ENCODE measurements at regions not wholly inside any gene's neighbourhood (a gene's known extent, or its start where the extent isn't known, plus 50 kb on each side); places are given as distances from the start of the nearest gene placed in this dataset.
"Not testable (repeated sequence)": the region's sequence is repeated elsewhere in the genome, so short reads cannot be mapped to it uniquely, and the experiment has no call there.

DNA sequence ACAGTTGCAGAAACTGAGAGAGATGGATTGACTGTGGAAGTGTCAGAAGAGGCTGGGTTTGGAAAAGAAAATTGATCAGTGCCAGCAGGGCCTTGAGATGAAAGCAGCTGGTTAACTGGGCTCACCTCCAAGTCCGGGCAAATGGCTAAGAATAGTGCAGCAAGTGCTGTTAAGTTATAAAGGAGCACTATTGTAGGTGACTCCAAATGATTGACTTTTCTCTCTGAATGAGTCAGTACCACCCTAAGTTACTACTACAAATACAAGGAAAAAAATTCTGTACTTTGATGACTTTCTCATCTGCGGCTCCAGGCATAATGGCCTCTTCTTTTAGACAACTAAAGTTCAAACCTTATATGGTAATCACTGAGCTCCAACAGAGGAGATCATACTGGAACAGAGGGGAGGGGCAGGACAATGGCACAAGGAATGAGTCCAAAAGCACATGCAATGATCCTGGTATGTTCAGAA is 733.4 kb upstream of the INTU start:
- TF ChIP-seq, protein P1, sequence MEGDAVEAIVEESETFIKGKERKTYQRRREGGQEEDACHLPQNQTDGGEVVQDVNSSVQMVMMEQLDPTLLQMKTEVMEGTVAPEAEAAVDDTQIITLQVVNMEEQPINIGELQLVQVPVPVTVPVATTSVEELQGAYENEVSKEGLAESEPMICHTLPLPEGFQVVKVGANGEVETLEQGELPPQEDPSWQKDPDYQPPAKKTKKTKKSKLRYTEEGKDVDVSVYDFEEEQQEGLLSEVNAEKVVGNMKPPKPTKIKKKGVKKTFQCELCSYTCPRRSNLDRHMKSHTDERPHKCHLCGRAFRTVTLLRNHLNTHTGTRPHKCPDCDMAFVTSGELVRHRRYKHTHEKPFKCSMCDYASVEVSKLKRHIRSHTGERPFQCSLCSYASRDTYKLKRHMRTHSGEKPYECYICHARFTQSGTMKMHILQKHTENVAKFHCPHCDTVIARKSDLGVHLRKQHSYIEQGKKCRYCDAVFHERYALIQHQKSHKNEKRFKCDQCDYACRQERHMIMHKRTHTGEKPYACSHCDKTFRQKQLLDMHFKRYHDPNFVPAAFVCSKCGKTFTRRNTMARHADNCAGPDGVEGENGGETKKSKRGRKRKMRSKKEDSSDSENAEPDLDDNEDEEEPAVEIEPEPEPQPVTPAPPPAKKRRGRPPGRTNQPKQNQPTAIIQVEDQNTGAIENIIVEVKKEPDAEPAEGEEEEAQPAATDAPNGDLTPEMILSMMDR (conservative IDR thresholded peaks at IDR 0.05; ENCODE audit: low read depth): no peak
- CTCF ChIA-PET: interaction anchor here (0.7 kb wide), 1 partner anchor 10 kb away, joined by 3 read pairs; no protein-coding TSS in a partner anchor
- H3K27ac ChIP-seq: no peak overlapping the region
- peak; percentile 15 for DNase-seq (ENCODE audit: low spot score)
- POLR2A ChIA-PET (ENCODE audit: low non-redundant PET): no interaction called here

DNA sequence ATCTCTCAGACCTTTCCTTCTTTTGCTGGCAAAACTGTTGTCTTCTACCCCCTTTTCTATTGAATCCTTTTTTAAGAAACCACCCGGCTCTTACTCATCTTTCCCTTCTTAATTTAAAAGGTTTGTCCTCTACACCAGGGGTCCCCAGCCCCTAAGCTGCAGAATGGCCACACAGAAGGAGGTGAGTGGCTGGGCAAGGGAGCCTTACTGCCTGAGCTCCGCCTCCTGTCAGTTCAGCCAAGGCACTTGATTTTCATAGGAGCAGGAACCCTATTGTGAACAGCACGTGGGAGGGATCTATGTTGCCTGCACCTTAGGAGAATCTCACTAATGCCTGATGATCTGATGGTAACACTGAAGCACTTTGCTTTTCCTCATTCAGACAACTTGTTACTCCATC is 726.3 kb upstream of the INTU start:
- TF ChIP-seq, protein P1 (conservative IDR thresholded peaks at IDR 0.05; ENCODE audit: low read depth): no peak
- DNase-seq (ENCODE audit: low spot score): no peak
- H3K27ac ChIP-seq: no peak overlapping the region
- ChIA-PET POLR2A (ENCODE audit: low non-redundant PET) (no interaction called here), CTCF (no interaction called here)

DNA sequence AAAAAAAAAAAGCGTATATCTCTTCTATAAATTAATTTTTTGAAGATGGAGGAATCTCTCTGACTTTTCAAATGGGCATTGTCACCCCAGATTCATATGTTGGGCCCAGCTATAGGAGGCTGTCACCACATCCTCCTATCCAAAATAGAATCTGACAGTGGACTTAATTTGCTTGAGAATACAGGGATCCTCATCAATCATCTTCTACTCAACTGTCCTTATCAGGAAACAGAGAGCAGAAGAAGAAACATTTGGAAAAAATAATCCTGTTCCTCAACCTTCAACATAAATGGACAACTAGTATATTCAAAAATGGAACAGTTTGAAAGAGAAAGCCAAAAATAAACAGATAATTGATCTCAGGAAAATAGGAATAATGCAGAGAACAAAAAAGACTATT is 725.4 kb upstream of the INTU start:
- no peak for DNase-seq (ENCODE audit: low spot score)
- H3K27ac ChIP-seq: no peak overlapping the region
- CTCF ChIA-PET: interaction anchor here (0.7 kb wide), 1 partner anchor 166 kb away, joined by 3 read pairs; no protein-coding TSS in a partner anchor
- TF ChIP-seq, protein P1 (conservative IDR thresholded peaks at IDR 0.05; ENCODE audit: low read depth): no peak
- POLR2A ChIA-PET (ENCODE audit: low non-redundant PET): no interaction called here

DNA sequence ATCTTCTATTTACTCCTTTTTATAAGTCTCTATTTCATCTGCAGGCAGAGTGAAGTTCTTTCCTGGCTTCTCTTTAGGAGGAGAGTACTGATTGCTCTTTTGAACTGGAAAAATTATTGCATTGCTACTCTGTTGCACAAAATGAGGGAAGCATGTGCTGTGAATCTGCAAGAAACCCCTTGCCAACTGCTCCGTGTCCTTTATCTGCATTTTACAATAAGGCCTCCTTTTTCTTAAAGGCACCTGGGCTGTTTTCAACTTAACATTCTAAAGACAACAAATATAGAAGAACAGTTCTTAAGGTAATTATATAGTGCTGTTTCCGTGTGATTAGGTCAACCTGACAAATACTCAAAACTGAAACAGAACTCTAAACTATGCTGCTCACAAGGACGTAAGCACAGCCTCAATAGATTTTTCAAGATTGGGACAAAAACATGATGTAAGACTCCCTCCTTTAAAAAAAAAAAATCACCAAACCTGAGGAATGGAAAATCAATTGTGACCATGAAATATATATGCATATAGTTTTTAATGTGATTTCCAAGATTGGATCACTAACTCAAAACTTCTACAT is 716.6 kb upstream of the INTU start:
- H3K27ac ChIP-seq: no peak overlapping the region
- TF ChIP-seq, protein P1 (conservative IDR thresholded peaks at IDR 0.05; ENCODE audit: low read depth): no peak
- DNase-seq (ENCODE audit: low spot score): no peak
- POLR2A ChIA-PET (ENCODE audit: low non-redundant PET): no interaction called here
- CTCF ChIA-PET: interaction anchor here (0.6 kb wide), 1 partner anchor 38 kb away, joined by 5 read pairs; no protein-coding TSS in a partner anchor

DNA sequence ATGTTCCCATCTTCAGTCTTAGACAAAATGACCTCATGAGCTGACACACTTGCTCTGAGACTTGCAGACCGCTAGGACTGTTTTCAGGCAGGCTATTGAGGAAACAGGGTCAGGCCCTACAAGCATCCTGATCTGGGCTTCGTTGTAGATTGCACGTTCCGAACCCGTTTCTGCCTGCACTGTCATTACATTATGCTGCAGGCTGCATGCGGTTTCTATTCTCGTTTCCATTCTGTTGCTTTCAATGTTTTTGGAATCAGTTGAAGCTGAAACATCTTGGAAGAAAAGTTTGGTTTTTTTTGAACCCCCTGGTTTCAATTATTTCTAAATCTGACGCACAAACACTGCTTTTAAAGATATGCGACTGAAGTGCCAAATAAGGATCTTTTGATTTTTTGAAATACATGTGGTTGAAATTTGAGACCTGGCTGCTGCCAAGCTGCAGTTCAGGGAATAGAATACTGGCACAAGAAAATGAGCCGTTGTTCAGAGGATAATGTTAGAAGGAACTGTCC is 716.1 kb upstream of the INTU start:
- CTCF ChIA-PET: no interaction called here
- no peak for DNase-seq (ENCODE audit: low spot score)

DNA sequence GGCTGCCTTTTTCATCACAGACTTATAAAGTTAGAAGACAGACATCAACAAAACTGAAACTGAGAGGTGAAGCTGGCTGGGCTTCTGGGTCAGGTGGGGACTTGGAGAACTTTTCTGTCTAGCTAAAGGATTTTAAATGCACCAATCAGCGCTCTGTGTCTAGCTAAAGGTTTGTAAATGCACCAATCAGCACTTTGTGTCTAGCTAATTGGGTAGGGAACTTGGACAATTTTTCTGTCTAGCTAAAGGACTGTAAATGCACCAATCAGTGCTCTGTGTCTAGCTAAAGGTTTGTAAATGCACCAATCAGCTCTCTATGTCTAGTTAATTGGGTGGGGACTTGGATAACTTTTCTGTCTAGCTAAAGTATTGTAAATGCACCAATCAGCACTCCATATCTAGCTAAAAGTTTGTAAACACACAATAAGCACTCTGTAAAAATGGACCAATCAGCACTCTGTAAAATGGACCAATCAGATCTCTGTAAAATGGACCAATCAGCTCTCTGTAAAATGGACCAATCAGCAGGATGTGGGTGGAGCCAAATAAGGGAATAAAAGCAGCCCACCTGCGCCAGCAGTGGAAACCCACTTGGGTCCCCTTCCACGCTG is 710.3 kb upstream of the INTU start:
- H3K27ac ChIP-seq; DNase-seq (ENCODE audit: low spot score); POLR2A ChIA-PET (ENCODE audit: low non-redundant PET): not testable (repeated sequence)
- CTCF ChIA-PET: interaction anchor here (0.6 kb wide), 1 partner anchor 42 kb away, joined by 3 read pairs; no protein-coding TSS in a partner anchor

More for the DNA sequence above, 716.1 kb upstream of the INTU start:
- H3K27ac ChIP-seq: no peak overlapping the region
- TF ChIP-seq, protein P1 (conservative IDR thresholded peaks at IDR 0.05; ENCODE audit: low read depth): no peak
- POLR2A ChIA-PET (ENCODE audit: low non-redundant PET): no interaction called here

DNA sequence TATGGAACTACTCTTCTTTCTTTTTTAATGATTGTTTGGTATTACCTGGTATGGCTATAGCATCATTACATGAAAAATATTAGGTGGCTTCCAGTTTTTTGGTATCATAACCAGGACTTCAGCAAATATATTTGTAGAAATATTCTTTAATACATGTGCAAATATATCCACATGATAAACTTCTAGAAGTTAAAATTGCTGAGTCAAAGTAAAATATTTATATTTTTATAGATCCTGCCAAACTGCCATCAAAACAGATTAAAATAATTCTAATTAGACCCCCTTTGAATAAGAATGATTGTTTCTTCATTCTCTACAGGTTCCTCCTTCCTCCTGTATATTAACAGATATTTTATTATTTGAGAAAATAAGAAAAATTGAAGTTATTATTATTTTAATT is 708.5 kb upstream of the INTU start:
- ChIA-PET CTCF (no interaction called here), POLR2A (ENCODE audit: low non-redundant PET) (no interaction called here)
- no peak for DNase-seq (ENCODE audit: low spot score)
- no peak overlapping the region for H3K27ac ChIP-seq
- TF ChIP-seq, protein P1 (conservative IDR thresholded peaks at IDR 0.05; ENCODE audit: low read depth): no peak

DNA sequence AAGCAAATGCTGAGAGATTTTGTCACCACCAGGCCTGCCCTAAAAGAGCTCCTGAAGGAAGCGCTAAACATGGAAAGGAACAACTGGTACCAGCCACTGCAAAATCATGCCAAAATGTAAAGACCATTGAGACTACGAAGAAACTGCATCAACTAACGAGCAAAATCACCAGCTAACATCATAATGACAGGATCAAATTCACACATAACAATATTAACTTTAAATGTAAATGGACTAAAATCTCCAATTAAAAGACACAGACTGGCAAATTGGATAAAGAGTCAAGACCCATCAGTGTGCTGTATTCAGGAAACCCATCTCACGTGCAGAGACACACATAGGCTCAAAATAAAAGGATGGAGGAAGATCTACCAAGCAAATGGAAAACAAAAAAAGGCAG is 702.7 kb upstream of the INTU start:
- CTCF ChIA-PET; H3K27ac ChIP-seq; DNase-seq (ENCODE audit: low spot score); POLR2A ChIA-PET (ENCODE audit: low non-redundant PET): not testable (repeated sequence)

Data from RWPE1 (cell line).